PC-9 (cell line): ENCODE measurements at regions not wholly inside any gene's neighbourhood (a gene's known extent, or its start where the extent isn't known, plus 50 kb on each side); places are given as distances from the start of the nearest gene placed in this dataset.
"Not testable (repeated sequence)": the region's sequence is repeated elsewhere in the genome, so short reads cannot be mapped to it uniquely, and the experiment has no call there.

ENCODE experiments used
- BruUV-seq: library from RNA; stranded (reverse); fragments of 400-500 nt; replicated peaks from 2 replicates; lab custom pipeline; 2021; lab: Mats Ljungman, UMichigan
- CTCF ChIA-PET: fragments of 300-600 bp; sonication (Branson Sonifier 250); formaldehyde crosslinking; loops from one replicate; lab custom pipeline; 2022; ENCODE audit warnings: antibody characterized with exemption; lab: Charles Lee
- POLR2A ChIA-PET: fragments of 300-600 bp; sonication (Branson Sonifier 250); formaldehyde crosslinking; loops from one replicate; lab custom pipeline; 2022; ENCODE audit warnings: antibody characterized with exemption; ENCODE audit not compliant: unreplicated experiment; lab: Charles Lee
- DNase-seq, 2 experiments: peaks; one replicate each; pipeline versions ENCODE4 v3.0.0 to v3.0.0-alpha.2; 2015 to 2022; ENCODE audit warnings: mixed read lengths in 1 of 2
- H2AFZ ChIP-seq: fragments of 200-600 bp; sonication (generic); 2 replicates; pipeline ENCODE4 v1.8.1; 2017; ENCODE audit warnings: antibody characterized with exemption
- H3F3A ChIP-seq: fragments of 200-600 bp; sonication (generic); 2 replicates; pipeline ENCODE4 v1.8.1; 2017; ENCODE audit warnings: antibody characterized with exemption, mild to moderate bottlenecking, low read depth; ENCODE audit not compliant: insufficient read depth
- H3K27ac ChIP-seq: fragments of 200-600 bp; sonication (generic); 2 replicates; pipeline ENCODE4 v1.6.1; 2016; ENCODE audit warnings: mixed run types
- H3K27me3 ChIP-seq: fragments of 200-600 bp; sonication (generic); 2 replicates; pipeline ENCODE4 v1.6.1; 2016; ENCODE audit warnings: low read depth, mixed run types; ENCODE audit not compliant: insufficient read depth
- H3K36me3 ChIP-seq: fragments of 200-600 bp; sonication (generic); 2 replicates; pipeline ENCODE4 v1.6.1; 2016; ENCODE audit warnings: low read depth, mixed run types
- H3K4me1 ChIP-seq: fragments of 200-600 bp; sonication (generic); replicated peaks from 2 replicates; pipeline ENCODE4 v1.6.1; 2016; ENCODE audit warnings: mixed run types; ENCODE audit not compliant: insufficient read depth
- H3K4me2 ChIP-seq: fragments of 200-600 bp; sonication (generic); 2 replicates; pipeline ENCODE4 v1.6.1; 2017; ENCODE audit warnings: mixed run types
- H3K4me3 ChIP-seq: fragments of 200-600 bp; sonication (generic); 2 replicates; pipeline ENCODE4 v1.6.1; 2016; ENCODE audit warnings: mixed run types
- H3K79me2 ChIP-seq: fragments of 200-600 bp; sonication (generic); 2 replicates; pipeline ENCODE4 v1.6.1; 2017; ENCODE audit warnings: low read depth, mixed run types
- H3K9me2 ChIP-seq: fragments of 200-600 bp; sonication (generic); 2 replicates; pipeline ENCODE4 v1.8.1; 2017; ENCODE audit warnings: mild to moderate bottlenecking; ENCODE audit not compliant: insufficient read depth
- H3K9me3 ChIP-seq: fragments of 200-600 bp; sonication (generic); 2 replicates; pipeline ENCODE4 v1.8.1; 2016; ENCODE audit warnings: low read depth; ENCODE audit not compliant: insufficient read depth
- H4K20me1 ChIP-seq: fragments of 200-600 bp; sonication (generic); 2 replicates; pipeline ENCODE4 v1.8.1; 2017; ENCODE audit not compliant: insufficient read depth
- EZH2 ChIP-seq: fragments of 200-600 bp; sonication (generic); IDR thresholded peaks from 2 replicates; pipeline ENCODE4 v1.8.0; 2017; ENCODE audit warnings: antibody characterized with exemption, low read depth
- intact Hi-C: fragments of 100-400 bp; cut with micrococcal nuclease; formaldehyde crosslinking; loops from one replicate; pipeline ENCODE4 v1.10.0; 2022; ENCODE audit not compliant: unreplicated experiment
- TF ChIP-seq, protein P1 (sequence below): fragments of 200-600 bp; sonication (generic); conservative IDR thresholded peaks from 2 replicates; pipeline ENCODE4 v1.6.1; 2017; ENCODE audit warnings: mixed run types, antibody characterized with exemption, mild to moderate bottlenecking, moderate library complexity

DNA sequence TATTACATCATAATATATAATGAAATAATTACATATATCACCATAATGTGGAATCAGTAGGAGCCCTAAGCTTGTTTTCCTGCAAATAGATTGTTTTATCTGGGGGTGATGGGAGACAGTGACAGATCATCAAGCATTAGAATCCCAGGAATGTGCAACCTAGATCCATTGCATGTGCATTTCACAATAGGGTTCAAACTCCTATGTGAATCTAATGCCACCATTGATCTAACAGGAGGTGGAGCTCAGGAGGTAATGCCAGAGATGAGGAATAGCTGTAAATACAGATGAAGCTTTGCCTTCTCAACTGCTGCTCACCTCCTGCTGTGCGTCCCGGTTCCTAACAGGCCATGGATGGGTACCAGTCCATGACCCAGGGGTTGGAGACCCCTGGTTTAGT is 63.8 kb upstream of the CHORDC1 start:
- no peak for DNase-seq
- H3K27me3 ChIP-seq = no peaks in the 10 kb centered on the region
- BruUV-seq = no TSS peak
- no peak overlapping the region for H3K27ac ChIP-seq
- no peak overlapping the region for H2AFZ ChIP-seq
- H3K4me3 ChIP-seq = no peak overlapping the region
- H3K4me2 ChIP-seq = no peak overlapping the region
- no peaks in the 10 kb centered on the region for H4K20me1 ChIP-seq
- no peak for TF ChIP-seq EZH2
- TF ChIP-seq, protein P1, sequence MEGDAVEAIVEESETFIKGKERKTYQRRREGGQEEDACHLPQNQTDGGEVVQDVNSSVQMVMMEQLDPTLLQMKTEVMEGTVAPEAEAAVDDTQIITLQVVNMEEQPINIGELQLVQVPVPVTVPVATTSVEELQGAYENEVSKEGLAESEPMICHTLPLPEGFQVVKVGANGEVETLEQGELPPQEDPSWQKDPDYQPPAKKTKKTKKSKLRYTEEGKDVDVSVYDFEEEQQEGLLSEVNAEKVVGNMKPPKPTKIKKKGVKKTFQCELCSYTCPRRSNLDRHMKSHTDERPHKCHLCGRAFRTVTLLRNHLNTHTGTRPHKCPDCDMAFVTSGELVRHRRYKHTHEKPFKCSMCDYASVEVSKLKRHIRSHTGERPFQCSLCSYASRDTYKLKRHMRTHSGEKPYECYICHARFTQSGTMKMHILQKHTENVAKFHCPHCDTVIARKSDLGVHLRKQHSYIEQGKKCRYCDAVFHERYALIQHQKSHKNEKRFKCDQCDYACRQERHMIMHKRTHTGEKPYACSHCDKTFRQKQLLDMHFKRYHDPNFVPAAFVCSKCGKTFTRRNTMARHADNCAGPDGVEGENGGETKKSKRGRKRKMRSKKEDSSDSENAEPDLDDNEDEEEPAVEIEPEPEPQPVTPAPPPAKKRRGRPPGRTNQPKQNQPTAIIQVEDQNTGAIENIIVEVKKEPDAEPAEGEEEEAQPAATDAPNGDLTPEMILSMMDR = no peak
- H3K9me3 ChIP-seq = no peaks in the 10 kb centered on the region
- H3K79me2 ChIP-seq = no peaks in the 10 kb centered on the region
- POLR2A ChIA-PET = no interaction called here
- CTCF ChIA-PET = no interaction called here
- intact Hi-C loops = loop anchor here (5.0 kb wide), 1 partner anchor 171 kb away; no protein-coding TSS in a partner anchor
- no peaks in the 10 kb centered on the region for H3F3A ChIP-seq
- no peaks in the 10 kb centered on the region for H3K9me2 ChIP-seq
- H3K36me3 ChIP-seq = no peaks in the 10 kb centered on the region
- no peaks in the 10 kb centered on the region for H3K4me1 ChIP-seq

DNA sequence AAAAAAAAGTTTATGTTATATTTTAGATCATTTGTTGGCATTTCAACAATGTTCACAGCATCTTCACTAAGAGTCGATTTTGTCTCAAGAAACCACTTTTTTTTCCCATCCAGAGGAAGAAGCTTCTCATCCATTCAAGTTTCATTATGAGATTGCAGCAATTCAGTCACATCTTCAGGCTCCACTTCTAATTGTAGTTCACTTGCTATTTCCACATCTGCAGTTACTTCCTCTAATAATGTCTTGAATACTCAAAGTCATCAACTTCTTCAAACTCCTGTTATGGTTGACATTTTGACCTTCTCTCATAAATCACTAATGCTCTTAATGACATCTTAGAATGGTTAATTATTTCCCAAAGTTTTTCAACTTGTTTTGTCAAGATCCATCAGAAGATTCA is 61.3 kb upstream of the CHORDC1 start:
- no peaks in the 10 kb centered on the region for H3K4me1 ChIP-seq
- no peaks in the 10 kb centered on the region for H3K9me3 ChIP-seq
- H3K27me3 ChIP-seq = no peaks in the 10 kb centered on the region
- no peaks in the 10 kb centered on the region for H3K9me2 ChIP-seq
- POLR2A ChIA-PET = no interaction called here
- H3K79me2 ChIP-seq = no peaks in the 10 kb centered on the region
- no peak for TF ChIP-seq EZH2
- TF ChIP-seq, protein P1 = no peak
- no peak overlapping the region for H3K27ac ChIP-seq
- CTCF ChIA-PET = interaction anchor here (0.6 kb wide), 1 partner anchor 175 kb away, joined by 12 read pairs; no protein-coding TSS in a partner anchor
- H2AFZ ChIP-seq = no peak overlapping the region
- no peaks in the 10 kb centered on the region for H4K20me1 ChIP-seq
- no TSS peak for BruUV-seq
- no peaks in the 10 kb centered on the region for H3K36me3 ChIP-seq
- H3F3A ChIP-seq = no peaks in the 10 kb centered on the region
- intact Hi-C loops = no loop called here
- DNase-seq = no peak
- H3K4me3 ChIP-seq = no peak overlapping the region
- H3K4me2 ChIP-seq = no peak overlapping the region

DNA sequence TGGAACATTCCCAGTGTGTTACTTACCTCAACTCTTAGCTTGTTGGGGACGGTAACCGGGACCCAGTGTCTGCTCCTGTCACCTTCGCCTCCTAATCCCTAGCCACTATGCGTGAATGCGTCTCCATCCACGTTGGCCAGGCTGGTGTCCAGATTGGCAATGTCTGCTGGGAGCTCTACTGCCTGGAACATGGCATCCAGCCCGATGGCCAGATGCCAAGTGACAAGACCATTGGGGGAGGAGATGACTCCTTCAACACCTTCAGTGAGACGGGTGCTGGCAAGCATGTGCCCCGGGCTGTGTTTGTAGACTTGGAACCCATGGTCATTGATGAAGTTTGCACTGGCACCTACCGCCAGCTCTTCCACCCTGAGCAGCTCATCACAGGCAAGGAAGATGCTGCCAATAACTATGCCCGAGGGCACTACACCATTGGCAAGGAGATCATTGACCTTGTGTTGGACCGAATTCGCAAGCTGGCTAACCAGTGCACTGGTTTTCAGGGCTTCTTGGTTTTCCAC is 59.8 kb upstream of the CHORDC1 start:
- H3F3A ChIP-seq, H3K27me3 ChIP-seq, H3K36me3 ChIP-seq, POLR2A ChIA-PET, intact Hi-C loops, H2AFZ ChIP-seq, H3K4me1 ChIP-seq, H3K4me2 ChIP-seq, H4K20me1 ChIP-seq, BruUV-seq, DNase-seq, CTCF ChIA-PET, H3K9me3 ChIP-seq, H3K79me2 ChIP-seq, H3K9me2 ChIP-seq, H3K27ac ChIP-seq, H3K4me3 ChIP-seq: not testable (repeated sequence)

DNA sequence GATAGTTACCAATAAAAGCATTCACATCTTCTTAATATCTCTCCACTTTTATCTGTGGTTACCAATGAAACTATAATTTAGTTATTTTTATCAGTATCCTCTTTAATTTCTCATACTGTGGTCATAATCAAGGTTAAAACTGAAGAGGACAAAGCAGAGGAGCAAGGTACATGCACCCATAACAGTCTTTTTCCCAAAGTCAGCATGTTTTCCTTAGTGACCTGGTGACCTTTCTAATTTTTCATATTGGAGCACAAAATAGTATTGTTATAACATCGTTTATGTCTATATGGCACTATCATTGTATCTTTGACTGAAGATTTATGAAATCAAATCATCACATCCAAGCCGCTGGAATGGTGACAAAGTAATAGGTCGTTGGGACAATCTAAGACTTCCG is 51.5 kb upstream of the CHORDC1 start:
- Histone ChIP-seq H3K36me3 (no peaks in the 10 kb centered on the region), H3K79me2 (no peaks in the 10 kb centered on the region), H2AFZ (no peak overlapping the region), H3K4me1 (no peaks in the 10 kb centered on the region), H3K27me3 (no peaks in the 10 kb centered on the region), H3K9me2 (no peaks in the 10 kb centered on the region), H3F3A (no peaks in the 10 kb centered on the region), H3K4me3 (no peak overlapping the region), H3K27ac (no peak overlapping the region), H4K20me1 (no peaks in the 10 kb centered on the region), H3K4me2 (no peak overlapping the region), H3K9me3 (0 out of 2 replicates have a peak, but pooled peaks cover 3% of the 10 kb centered on the region)
- POLR2A ChIA-PET = no interaction called here
- no peak for DNase-seq
- BruUV-seq = no TSS peak
- TF ChIP-seq EZH2 = no peak
- TF ChIP-seq, protein P1 = no peak
- intact Hi-C loops = no loop called here
- CTCF ChIA-PET = no interaction called here
